Loucy (cell line): ENCODE measurements at regions not wholly inside any gene's neighbourhood (a gene's known extent, or its start where the extent isn't known, plus 50 kb on each side); places are given as distances from the start of the nearest gene placed in this dataset.

ENCODE experiments used
- CTCF ChIP-seq: fragments of 200-600 bp; sonication (generic); conservative IDR thresholded peaks from 2 replicates; pipeline ENCODE4 v1.5.1; 2014; ENCODE audit warnings: mild to moderate bottlenecking, antibody characterized with exemption, low read length
- EZH2phosphoT487 ChIP-seq: fragments of 200-600 bp; IDR thresholded peaks from 2 replicates; pipeline ENCODE4 v1.6.1; 2018; ENCODE audit warnings: antibody characterized with exemption, mild to moderate bottlenecking, moderate library complexity, borderline replicate concordance

DNA sequence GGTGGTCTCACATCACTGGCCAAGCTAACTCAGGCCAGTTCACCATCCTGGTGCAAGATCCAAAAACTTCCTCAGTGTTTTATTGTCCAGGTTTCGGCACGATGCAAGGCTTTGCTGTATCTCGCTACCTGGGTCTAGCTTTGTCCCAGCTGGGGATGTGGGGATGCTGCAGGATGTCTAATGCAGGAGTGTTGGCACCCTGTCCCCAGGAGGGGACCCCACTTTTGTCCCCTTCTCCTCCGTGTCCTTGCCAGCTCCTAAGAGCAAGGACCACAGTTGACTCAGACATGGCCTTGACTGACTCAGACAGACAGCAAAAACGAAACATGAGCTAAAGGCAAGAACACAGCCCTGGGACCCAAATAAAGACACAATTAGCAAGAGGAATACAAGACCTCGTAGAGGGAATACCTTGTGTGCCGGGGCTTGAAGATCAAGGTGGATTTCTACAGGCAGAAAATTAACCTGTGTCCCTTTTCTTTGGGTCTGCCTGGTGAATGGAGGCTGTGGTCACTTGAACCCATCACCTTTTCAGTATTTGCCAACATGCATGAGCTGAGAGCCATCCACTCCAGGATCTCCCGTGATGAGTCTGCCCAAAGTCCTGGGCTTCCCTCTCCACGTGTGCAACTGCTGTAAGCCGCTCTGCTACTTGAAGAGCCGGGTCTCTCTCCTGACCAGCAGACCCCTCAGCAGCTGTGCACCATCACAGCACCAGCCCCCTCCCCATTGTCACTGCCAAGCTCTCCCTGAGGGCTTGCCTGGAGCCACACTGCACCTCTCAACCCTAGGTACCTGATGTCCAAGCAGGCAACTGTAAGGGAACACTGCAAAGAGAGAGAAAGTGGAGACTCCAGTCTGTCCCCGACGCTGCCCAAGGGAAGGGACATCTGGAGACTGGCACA lies 149.5 kb upstream of the ZNF507 start:
- TF ChIP-seq CTCF (no peak), EZH2phosphoT487 (no peak)
